Astrocyte (in vitro differentiated cells and primary cell): ENCODE measurements at regions not wholly inside any gene's neighbourhood (a gene's known extent, or its start where the extent isn't known, plus 50 kb on each side); places are given as distances from the start of the nearest gene placed in this dataset.

Experiments
- EZH2 ChIP-seq: IDR thresholded peaks from 2 replicates; pipeline ENCODE4 v1.6.1; 2012; ENCODE audit warnings: mild to moderate bottlenecking, low read length, inconsistent platforms; ENCODE audit not compliant: insufficient read depth
- TF ChIP-seq, protein P1 (sequence below): IDR thresholded peaks from 2 replicates; pipeline ENCODE4 v1.5.1; 2011; ENCODE audit warnings: low read depth, mild to moderate bottlenecking, inconsistent platforms, low read length, moderate library complexity; ENCODE audit not compliant: insufficient read depth

DNA sequence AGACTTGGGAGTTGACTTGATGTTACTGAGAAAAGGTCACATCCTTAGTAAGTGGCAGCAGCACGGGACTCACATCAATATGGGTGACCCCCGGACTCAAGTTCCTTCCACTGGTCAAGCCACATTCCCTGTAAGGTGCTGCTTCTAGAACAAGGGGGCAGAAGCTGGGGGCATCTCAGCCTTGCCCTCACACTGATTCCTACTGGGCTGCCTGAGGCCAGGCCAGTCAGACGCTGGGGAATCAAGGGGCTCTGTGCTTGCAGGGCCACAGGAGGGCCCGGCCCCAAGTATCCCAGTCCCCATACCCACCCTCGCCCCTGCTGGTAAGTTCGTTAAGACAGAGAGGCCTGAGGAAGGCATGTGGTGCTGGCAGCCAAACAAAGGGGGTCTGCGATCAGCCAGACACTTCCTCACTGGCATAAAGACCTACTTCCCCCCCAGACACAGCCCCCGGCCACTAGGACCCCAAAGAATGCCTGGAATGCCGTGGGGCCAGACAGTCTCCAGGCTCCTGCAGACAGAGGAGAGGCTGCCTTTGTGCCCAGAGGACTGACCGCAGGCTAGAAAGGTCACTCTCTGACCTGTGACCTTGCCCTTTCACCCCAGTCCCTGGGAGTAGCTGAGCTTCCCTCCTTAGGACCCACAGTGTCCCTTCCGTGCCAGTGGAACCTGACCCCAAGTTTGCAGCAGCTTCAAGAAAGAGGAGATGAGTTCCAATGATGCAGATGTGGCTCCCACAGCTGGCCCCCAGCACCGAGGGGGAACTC lies 83.6 kb downstream of the HS1BP3 start:
- TF ChIP-seq, protein P1, sequence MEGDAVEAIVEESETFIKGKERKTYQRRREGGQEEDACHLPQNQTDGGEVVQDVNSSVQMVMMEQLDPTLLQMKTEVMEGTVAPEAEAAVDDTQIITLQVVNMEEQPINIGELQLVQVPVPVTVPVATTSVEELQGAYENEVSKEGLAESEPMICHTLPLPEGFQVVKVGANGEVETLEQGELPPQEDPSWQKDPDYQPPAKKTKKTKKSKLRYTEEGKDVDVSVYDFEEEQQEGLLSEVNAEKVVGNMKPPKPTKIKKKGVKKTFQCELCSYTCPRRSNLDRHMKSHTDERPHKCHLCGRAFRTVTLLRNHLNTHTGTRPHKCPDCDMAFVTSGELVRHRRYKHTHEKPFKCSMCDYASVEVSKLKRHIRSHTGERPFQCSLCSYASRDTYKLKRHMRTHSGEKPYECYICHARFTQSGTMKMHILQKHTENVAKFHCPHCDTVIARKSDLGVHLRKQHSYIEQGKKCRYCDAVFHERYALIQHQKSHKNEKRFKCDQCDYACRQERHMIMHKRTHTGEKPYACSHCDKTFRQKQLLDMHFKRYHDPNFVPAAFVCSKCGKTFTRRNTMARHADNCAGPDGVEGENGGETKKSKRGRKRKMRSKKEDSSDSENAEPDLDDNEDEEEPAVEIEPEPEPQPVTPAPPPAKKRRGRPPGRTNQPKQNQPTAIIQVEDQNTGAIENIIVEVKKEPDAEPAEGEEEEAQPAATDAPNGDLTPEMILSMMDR, result no peak
- no peak for TF ChIP-seq EZH2
